ENCODE measurements at regions not wholly inside any gene's neighbourhood (a gene's known extent, or its start where the extent isn't known, plus 50 kb on each side); places are given as distances from the start of the nearest gene placed in this dataset.
A peak's percentile ranks its signal among the peaks of the same experiment; 100 is the strongest.

DNA sequence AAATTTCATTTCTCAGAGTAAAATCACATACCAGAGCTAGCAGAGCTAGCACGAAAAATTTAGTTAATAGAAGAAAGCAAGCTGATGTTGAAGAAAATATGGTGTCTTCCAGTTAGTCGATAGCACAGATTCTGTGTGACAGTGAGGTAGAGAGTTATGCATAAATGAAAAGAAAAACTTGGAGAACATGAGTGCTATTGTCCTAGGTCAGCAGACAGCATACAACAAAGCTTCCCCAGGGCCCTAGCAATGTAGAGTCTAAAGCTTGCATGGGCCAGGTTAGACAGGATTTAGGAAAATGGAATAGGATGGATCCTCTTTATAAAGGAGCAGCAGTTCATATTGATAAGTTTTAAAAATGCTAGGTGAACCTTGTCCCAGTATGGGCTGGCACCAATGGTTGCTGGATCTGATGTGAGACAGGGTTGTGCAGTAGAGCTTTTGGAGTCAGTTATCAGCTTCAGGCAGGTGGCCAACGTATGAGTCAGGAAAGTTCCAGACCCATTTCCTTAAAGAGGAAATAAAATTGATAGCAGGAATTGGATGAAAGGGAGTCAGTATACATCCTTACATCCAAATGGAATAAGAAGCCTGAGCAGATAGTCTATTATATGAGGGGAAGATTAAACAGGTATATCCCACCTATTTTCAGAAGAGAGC is 277.2 kb downstream of the FRK start:
- WGBS, 2 donors, result 53 to 56% methylated on average over 3 of the region's 3 CpGs
- Histone ChIP-seq H3K27me3 (ENCODE audit: control insufficient read depth in 1 of 2, insufficient read depth in 2 of 2, low read length in 1 of 2) (no peaks in the 10 kb centered on the region), H3K4me3 (ENCODE audit: low read length in 2 of 2) (no peak overlapping the region), H3K4me1 (ENCODE audit: control insufficient read depth in 1 of 2, insufficient read depth in 2 of 2, low read length in 2 of 2) (peaks cover 2 to 4% of the 10 kb centered on the region in 2 donors), H3K27ac (ENCODE audit: low read depth in 1 of 2, low read length in 2 of 2) (no peak overlapping the region), H3K9me3 (ENCODE audit: control insufficient read depth, low read length) (no peaks in the 10 kb centered on the region), H3K36me3 (ENCODE audit: control insufficient read depth in 1 of 2, insufficient read depth in 2 of 2, low read length in 1 of 2) (no peaks in the 10 kb centered on the region)
- ATAC-seq (ENCODE audit: low FRiP score) (peak; percentile 51), DNase-seq (peak; percentile 51 to 60)
- intact Hi-C loops (cut with DNase I), result no loop called here

- no peaks in the 10 kb centered on the region for H3K27me3 ChIP-seq (ENCODE audit: control insufficient read depth in 1 of 2, insufficient read depth in 2 of 2, low read length in 1 of 2)
- no peak overlapping the region for H3K4me3 ChIP-seq (ENCODE audit: low read length in 2 of 2)
- H3K27ac ChIP-seq (ENCODE audit: low read depth in 1 of 2, low read length in 2 of 2), result no peak overlapping the region
- H3K36me3 ChIP-seq (ENCODE audit: control insufficient read depth in 1 of 2, insufficient read depth in 2 of 2, low read length in 1 of 2), result no peaks in the 10 kb centered on the region
- H3K9me3 ChIP-seq (ENCODE audit: control insufficient read depth, low read length), result no peaks in the 10 kb centered on the region
- 28 to 38% methylated on average over 3 of the region's 3 CpGs for WGBS, 2 donors
- ATAC-seq (ENCODE audit: low FRiP score), result peak; percentile 49
- DNase-seq, result no peak
- H3K4me1 ChIP-seq (ENCODE audit: control insufficient read depth in 1 of 2, insufficient read depth in 2 of 2, low read length in 2 of 2), result peaks cover 2 to 4% of the 10 kb centered on the region in 2 donors
- intact Hi-C loops (cut with DNase I), result no loop called here
Observed at GRCh38 chr6:115782612-115783011, 278.1 kb downstream of the FRK start.

GRCh38 chr6:115773741-115774140 is 286.9 kb downstream of the FRK start:
- H3K9me3 ChIP-seq (ENCODE audit: control insufficient read depth, low read length), result no peaks in the 10 kb centered on the region
- ATAC-seq (ENCODE audit: low FRiP score), result no peak
- no peaks in the 10 kb centered on the region for H3K27me3 ChIP-seq (ENCODE audit: control insufficient read depth in 1 of 2, insufficient read depth in 2 of 2, low read length in 1 of 2)
- no peak overlapping the region for H3K27ac ChIP-seq (ENCODE audit: low read depth in 1 of 2, low read length in 2 of 2)
- no peaks in the 10 kb centered on the region for H3K4me1 ChIP-seq (ENCODE audit: control insufficient read depth in 1 of 2, insufficient read depth in 2 of 2, low read length in 2 of 2)
- 34 to 59% methylated on average over 3 of the region's 3 CpGs for WGBS, 2 donors
- no peak for DNase-seq
- no peak overlapping the region for H3K4me3 ChIP-seq (ENCODE audit: low read length in 2 of 2)
- intact Hi-C loops (cut with DNase I), result no loop called here
- no peaks in the 10 kb centered on the region for H3K36me3 ChIP-seq (ENCODE audit: control insufficient read depth in 1 of 2, insufficient read depth in 2 of 2, low read length in 1 of 2)

- WGBS, 2 donors, result 84 to 92% methylated on average over 7 of the region's 7 CpGs
- intact Hi-C loops (cut with DNase I), result no loop called here
Observed at GRCh38 chr6:115770851-115771250, 289.8 kb downstream of the FRK start.

GRCh38 chr6:115768500-115768899 is 292.2 kb downstream of the FRK start:
- Histone ChIP-seq H3K27me3 (ENCODE audit: control insufficient read depth in 1 of 2, insufficient read depth in 2 of 2, low read length in 1 of 2) (no peaks in the 10 kb centered on the region), H3K27ac (ENCODE audit: low read depth in 1 of 2, low read length in 2 of 2) (no peak overlapping the region), H3K4me1 (ENCODE audit: control insufficient read depth in 1 of 2, insufficient read depth in 2 of 2, low read length in 2 of 2) (no peaks in the 10 kb centered on the region), H3K9me3 (ENCODE audit: control insufficient read depth, low read length) (no peaks in the 10 kb centered on the region), H3K36me3 (ENCODE audit: control insufficient read depth in 1 of 2, insufficient read depth in 2 of 2, low read length in 1 of 2) (no peaks in the 10 kb centered on the region), H3K4me3 (ENCODE audit: low read length in 2 of 2) (no peak overlapping the region)
- intact Hi-C loops (cut with DNase I), result no loop called here
- DNase-seq, result no peak
- ATAC-seq (ENCODE audit: low FRiP score), result no peak

More at GRCh38 chr6:115770851-115771250, 289.8 kb downstream of the FRK start:
- H3K36me3 ChIP-seq (ENCODE audit: control insufficient read depth in 1 of 2, insufficient read depth in 2 of 2, low read length in 1 of 2), result no peaks in the 10 kb centered on the region
- no peaks in the 10 kb centered on the region for H3K4me1 ChIP-seq (ENCODE audit: control insufficient read depth in 1 of 2, insufficient read depth in 2 of 2, low read length in 2 of 2)
- H3K27me3 ChIP-seq (ENCODE audit: control insufficient read depth in 1 of 2, insufficient read depth in 2 of 2, low read length in 1 of 2), result no peaks in the 10 kb centered on the region
- no peak overlapping the region for H3K27ac ChIP-seq (ENCODE audit: low read depth in 1 of 2, low read length in 2 of 2)
- no peak for ATAC-seq (ENCODE audit: low FRiP score)
- H3K9me3 ChIP-seq (ENCODE audit: control insufficient read depth, low read length), result no peaks in the 10 kb centered on the region
- DNase-seq, result no peak
- no peak overlapping the region for H3K4me3 ChIP-seq (ENCODE audit: low read length in 2 of 2)

DNA sequence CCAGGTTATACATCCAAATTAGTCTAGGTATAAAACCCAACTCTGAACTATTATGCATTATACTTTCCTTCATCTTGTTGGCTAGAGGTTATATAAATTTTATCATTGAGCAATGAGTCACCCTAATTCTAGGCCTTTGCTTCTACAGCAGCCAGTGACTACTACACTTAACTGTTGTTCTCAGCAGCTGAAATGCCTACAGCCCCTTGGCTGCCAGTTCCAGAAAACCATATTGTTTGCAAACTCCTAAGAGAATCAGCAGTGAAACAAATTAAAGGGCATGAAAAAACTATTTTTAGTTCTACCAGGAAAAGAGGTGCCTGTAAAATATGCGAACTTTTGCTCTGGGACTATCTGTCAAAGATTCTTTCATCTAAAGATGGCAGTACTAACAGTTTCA is 292.8 kb downstream of the FRK start:
- Histone ChIP-seq H3K27me3 (ENCODE audit: control insufficient read depth in 1 of 2, insufficient read depth in 2 of 2, low read length in 1 of 2) (no peaks in the 10 kb centered on the region), H3K4me1 (ENCODE audit: control insufficient read depth in 1 of 2, insufficient read depth in 2 of 2, low read length in 2 of 2) (no peaks in the 10 kb centered on the region), H3K9me3 (ENCODE audit: control insufficient read depth, low read length) (no peaks in the 10 kb centered on the region), H3K27ac (ENCODE audit: low read depth in 1 of 2, low read length in 2 of 2) (no peak overlapping the region), H3K36me3 (ENCODE audit: control insufficient read depth in 1 of 2, insufficient read depth in 2 of 2, low read length in 1 of 2) (no peaks in the 10 kb centered on the region), H3K4me3 (ENCODE audit: low read length in 2 of 2) (no peak overlapping the region)
- no peak for ATAC-seq (ENCODE audit: low FRiP score)
- intact Hi-C loops (cut with DNase I), result no loop called here
- WGBS, 2 donors, result 68% methylated on average over 1 of the region's 1 CpG
- no peak for DNase-seq

GRCh38 chr6:115766745-115767462 is 293.8 kb downstream of the FRK start:
- H3K27me3 ChIP-seq (ENCODE audit: control insufficient read depth in 1 of 2, insufficient read depth in 2 of 2, low read length in 1 of 2), result no peaks in the 10 kb centered on the region
- H3K4me3 ChIP-seq (ENCODE audit: low read length in 2 of 2), result no peak overlapping the region
- H3K9me3 ChIP-seq (ENCODE audit: control insufficient read depth, low read length), result no peaks in the 10 kb centered on the region
- no peak for ATAC-seq (ENCODE audit: low FRiP score)
- H3K36me3 ChIP-seq (ENCODE audit: control insufficient read depth in 1 of 2, insufficient read depth in 2 of 2, low read length in 1 of 2), result no peaks in the 10 kb centered on the region
- H3K27ac ChIP-seq (ENCODE audit: low read depth in 1 of 2, low read length in 2 of 2), result no peak overlapping the region
- H3K4me1 ChIP-seq (ENCODE audit: control insufficient read depth in 1 of 2, insufficient read depth in 2 of 2, low read length in 2 of 2), result no peaks in the 10 kb centered on the region
- no peak for DNase-seq
- intact Hi-C loops (cut with DNase I), result no loop called here
- 89 to 91% methylated on average over 5 of the region's 5 CpGs for WGBS, 2 donors

- Histone ChIP-seq H3K27me3 (ENCODE audit: control insufficient read depth in 1 of 2, insufficient read depth in 2 of 2, low read length in 1 of 2) (no peaks in the 10 kb centered on the region), H3K9me3 (ENCODE audit: control insufficient read depth, low read length) (no peaks in the 10 kb centered on the region), H3K4me1 (ENCODE audit: control insufficient read depth in 1 of 2, insufficient read depth in 2 of 2, low read length in 2 of 2) (no peaks in the 10 kb centered on the region), H3K27ac (ENCODE audit: low read depth in 1 of 2, low read length in 2 of 2) (no peak overlapping the region), H3K36me3 (ENCODE audit: control insufficient read depth in 1 of 2, insufficient read depth in 2 of 2, low read length in 1 of 2) (no peaks in the 10 kb centered on the region), H3K4me3 (ENCODE audit: low read length in 2 of 2) (no peak overlapping the region)
- ATAC-seq (ENCODE audit: low FRiP score) (no peak), DNase-seq (no peak)
- WGBS, 2 donors, result 78 to 88% methylated on average over 4 of the region's 4 CpGs
- intact Hi-C loops (cut with DNase I), result no loop called here
Observed at GRCh38 chr6:115765966-115766365, 294.7 kb downstream of the FRK start.

- intact Hi-C loops (cut with DNase I), result no loop called here
Observed at GRCh38 chr6:115759051-115759450, 301.6 kb downstream of the FRK start.

More at GRCh38 chr6:115759051-115759450, 301.6 kb downstream of the FRK start:
- ATAC-seq (ENCODE audit: low FRiP score) (no peak), DNase-seq (no peak)
- WGBS, 2 donors, result 86 to 88% methylated on average over 3 of the region's 3 CpGs
- H3K4me1 ChIP-seq (ENCODE audit: control insufficient read depth in 1 of 2, insufficient read depth in 2 of 2, low read length in 2 of 2), result peaks cover 0 to 2% of the 10 kb centered on the region in 2 donors
- no peaks in the 10 kb centered on the region for H3K36me3 ChIP-seq (ENCODE audit: control insufficient read depth in 1 of 2, insufficient read depth in 2 of 2, low read length in 1 of 2)
- H3K27me3 ChIP-seq (ENCODE audit: control insufficient read depth in 1 of 2, insufficient read depth in 2 of 2, low read length in 1 of 2), result no peaks in the 10 kb centered on the region
- no peak overlapping the region for H3K27ac ChIP-seq (ENCODE audit: low read depth in 1 of 2, low read length in 2 of 2)
- H3K9me3 ChIP-seq (ENCODE audit: control insufficient read depth, low read length), result no peaks in the 10 kb centered on the region
- H3K4me3 ChIP-seq (ENCODE audit: low read length in 2 of 2), result no peak overlapping the region
